Mesenchymal stem cell (in vitro differentiated cells and primary cell): ENCODE measurements at regions not wholly inside any gene's neighbourhood (a gene's known extent, or its start where the extent isn't known, plus 50 kb on each side); places are given as distances from the start of the nearest gene placed in this dataset.
A peak's percentile ranks its signal among the peaks of the same experiment; 100 is the strongest.
"Not testable (repeated sequence)": the region's sequence is repeated elsewhere in the genome, so short reads cannot be mapped to it uniquely, and the experiment has no call there.

ENCODE experiments used
- DNase-seq: peaks from one replicate; pipeline ENCODE4 v3.0.0-alpha.2; 2013
- H2AFZ ChIP-seq: one replicate; pipeline ENCODE4 v1.6.1; 2013; ENCODE audit warnings: low read depth, mild to moderate bottlenecking, control low read depth, inconsistent platforms, low read length, moderate library complexity
- H2AK5ac ChIP-seq: 2 replicates; pipeline ENCODE4 v1.6.1; 2013; ENCODE audit warnings: low read length, moderate library complexity, mild to moderate bottlenecking, inconsistent platforms; ENCODE audit not compliant: severe bottlenecking
- H2BK120ac ChIP-seq: one replicate; pipeline ENCODE4 v1.6.1; 2013; ENCODE audit warnings: low read depth, mild to moderate bottlenecking, inconsistent platforms, low read length, moderate library complexity
- H2BK12ac ChIP-seq, 2 experiments: one replicate each; pipeline ENCODE4 v1.6.1; 2013; ENCODE audit warnings: inconsistent platforms in 2 of 2, low read length in 2 of 2, mild to moderate bottlenecking in 2 of 2, moderate library complexity in 2 of 2, control low read depth in 1 of 2
- H2BK15ac ChIP-seq: one replicate; pipeline ENCODE4 v1.6.1; 2013; ENCODE audit warnings: mild to moderate bottlenecking, low read depth, inconsistent platforms; ENCODE audit not compliant: poor library complexity, severe bottlenecking
- H2BK5ac ChIP-seq: 2 replicates; pipeline ENCODE4 v1.6.1; 2013; ENCODE audit warnings: low read depth, mild to moderate bottlenecking, low read length, control low read depth, inconsistent platforms; ENCODE audit not compliant: poor library complexity, severe bottlenecking
- H3K14ac ChIP-seq, 2 experiments: one replicate each; pipeline ENCODE4 v1.6.1; 2013; ENCODE audit warnings: inconsistent platforms in 2 of 2, low read length in 2 of 2, control low read depth in 1 of 2, mild to moderate bottlenecking in 1 of 2, moderate library complexity in 1 of 2
- H3K18ac ChIP-seq, 2 experiments: one replicate each; pipeline ENCODE4 v1.6.1; 2013; ENCODE audit warnings: inconsistent platforms in 2 of 2, low read length in 2 of 2, control low read depth in 1 of 2, low read depth in 1 of 2, mild to moderate bottlenecking in 1 of 2
- H3K23ac ChIP-seq, 2 experiments: one replicate each; pipeline ENCODE4 v1.6.1; 2013; ENCODE audit warnings: inconsistent platforms in 2 of 2, low read length in 2 of 2, mild to moderate bottlenecking in 2 of 2, moderate library complexity in 2 of 2, control low read depth in 1 of 2
- H3K27ac ChIP-seq: 2 replicates; pipeline ENCODE4 v1.5.1; 2013; ENCODE audit warnings: mild to moderate bottlenecking, moderate library complexity, low read length, control low read depth, inconsistent platforms; ENCODE audit not compliant: poor library complexity, severe bottlenecking
- H3K27me3 ChIP-seq, 2 experiments: 2 replicates each; pipeline versions ENCODE4 v1.6.1 to v1.7.0; 2013; ENCODE audit warnings: low read length in 2 of 2, mild to moderate bottlenecking in 2 of 2, moderate library complexity in 2 of 2, control low read depth in 1 of 2, inconsistent platforms in 1 of 2; ENCODE audit not compliant: control insufficient read depth in 1 of 2, insufficient read depth in 1 of 2
- H3K36me3 ChIP-seq, 2 experiments: 2 replicates each; pipeline versions ENCODE4 v1.6.1 to v1.7.0; 2013; ENCODE audit warnings: low read length in 2 of 2, control low read depth in 1 of 2, inconsistent platforms in 1 of 2, low read depth in 1 of 2, mild to moderate bottlenecking in 1 of 2; ENCODE audit not compliant: insufficient read depth in 2 of 2, control insufficient read depth in 1 of 2
- H3K4ac ChIP-seq, 2 experiments: one replicate each; pipeline ENCODE4 v1.6.1; 2013; ENCODE audit warnings: inconsistent platforms in 2 of 2, low read length in 2 of 2, mild to moderate bottlenecking in 2 of 2, moderate library complexity in 2 of 2, control low read depth in 1 of 2, low read depth in 1 of 2
- H3K4me1 ChIP-seq: 2 replicates; pipeline ENCODE4 v1.6.1; 2013; ENCODE audit warnings: low read depth, low read length, control low read depth; ENCODE audit not compliant: control insufficient read depth, insufficient read depth
- H3K4me2 ChIP-seq: 2 replicates; pipeline ENCODE4 v1.6.1; 2013; ENCODE audit warnings: low read length, mild to moderate bottlenecking, inconsistent platforms; ENCODE audit not compliant: poor library complexity, severe bottlenecking
- H3K4me3 ChIP-seq, 2 experiments: 2 replicates each; pipeline versions ENCODE4 v1.5.1 to v1.7.0; 2013; ENCODE audit warnings: low read length in 2 of 2, mild to moderate bottlenecking in 2 of 2, control low read depth in 1 of 2, low read depth in 1 of 2; ENCODE audit not compliant: insufficient read depth in 1 of 2
- H3K79me1 ChIP-seq: replicated peaks from 2 replicates; pipeline ENCODE4 v1.6.1; 2013; ENCODE audit warnings: mild to moderate bottlenecking, control low read depth, low read length, inconsistent platforms; ENCODE audit not compliant: poor library complexity, severe bottlenecking
- H3K9ac ChIP-seq: 2 replicates; pipeline ENCODE4 v1.7.0; 2013; ENCODE audit warnings: mild to moderate bottlenecking, low read length, moderate library complexity
- H3K9me3 ChIP-seq: 2 replicates; pipeline ENCODE4 v1.7.0; 2013; ENCODE audit warnings: mild to moderate bottlenecking, low read length; ENCODE audit not compliant: control insufficient read depth
- H4K8ac ChIP-seq: one replicate; pipeline ENCODE4 v1.6.1; 2013; ENCODE audit warnings: inconsistent platforms, mild to moderate bottlenecking, low read length, moderate library complexity
- H4K91ac ChIP-seq: one replicate; pipeline ENCODE4 v1.6.1; 2013; ENCODE audit warnings: mild to moderate bottlenecking, low read length, inconsistent platforms
- WGBS: methylation state at CpG from one replicate; pipeline ENCODE4 v1.1.7; 2013; ENCODE audit warnings: mixed read lengths; 5-methylcytosine and 5-hydroxymethylcytosine counted together

GRCh38 chr4:162972661-162973330, 193.9 kb downstream of the NAF1 start:
- H3K18ac ChIP-seq = no peak overlapping the region
- H3K27me3 ChIP-seq = no peaks in the 10 kb centered on the region
- H3K4me3 ChIP-seq = no peak overlapping the region
- H3K9me3 ChIP-seq = peaks cover 1% of the 10 kb centered on the region
- no peak for DNase-seq
- H4K8ac ChIP-seq = no peak overlapping the region
- no peak overlapping the region for H2AK5ac ChIP-seq
- H2BK120ac ChIP-seq = no peak overlapping the region
- H2BK15ac ChIP-seq = no peak overlapping the region
- H3K4me1 ChIP-seq = no peaks in the 10 kb centered on the region
- WGBS = 85% methylated on average over 4 of the region's 4 CpGs
- H3K36me3 ChIP-seq = no peaks in the 10 kb centered on the region
- no peak overlapping the region for H3K9ac ChIP-seq
- H2BK5ac ChIP-seq = no peak overlapping the region
- H3K4me2 ChIP-seq = no peak overlapping the region
- no peak overlapping the region for H2BK12ac ChIP-seq
- no peak overlapping the region for H3K14ac ChIP-seq
- no peak overlapping the region for H3K4ac ChIP-seq
- H3K23ac ChIP-seq = no peak overlapping the region
- no peaks in the 10 kb centered on the region for H3K79me1 ChIP-seq
- H3K27ac ChIP-seq = no peak overlapping the region
- H4K91ac ChIP-seq = no peak overlapping the region
- H2AFZ ChIP-seq = no peak overlapping the region

GRCh38 chr4:162969194-162969593, 197.5 kb downstream of the NAF1 start:
- Histone ChIP-seq H3K23ac (no peak overlapping the region), H3K14ac (peak overlapping the region in 1 of 2 experiments; percentile 42), H2BK12ac (no peak overlapping the region), H4K8ac (no peak overlapping the region), H3K4me1 (no peaks in the 10 kb centered on the region), H3K4me3 (no peak overlapping the region), H3K4me2 (no peak overlapping the region), H3K18ac (no peak overlapping the region), H3K79me1 (no peaks in the 10 kb centered on the region), H2AK5ac (no peak overlapping the region), H3K9me3 (no peaks in the 10 kb centered on the region), H3K4ac (no peak overlapping the region), H4K91ac (no peak overlapping the region), H2BK120ac (no peak overlapping the region), H2BK5ac (no peak overlapping the region), H3K27me3 (no peaks in the 10 kb centered on the region), H3K36me3 (no peaks in the 10 kb centered on the region), H2AFZ (no peak overlapping the region), H2BK15ac (no peak overlapping the region), H3K27ac (no peak overlapping the region), H3K9ac (no peak overlapping the region)
- WGBS = 71% methylated on average over 8 of the region's 8 CpGs
- no peak for DNase-seq

GRCh38 chr4:162965978-162966377, 200.7 kb downstream of the NAF1 start:
- DNase-seq, H4K91ac ChIP-seq, H3K4ac ChIP-seq, H3K4me2 ChIP-seq, H3K23ac ChIP-seq, H3K36me3 ChIP-seq, H3K18ac ChIP-seq, H4K8ac ChIP-seq, H3K79me1 ChIP-seq, H3K9ac ChIP-seq, H3K14ac ChIP-seq, H3K4me1 ChIP-seq, H2AFZ ChIP-seq, H2BK5ac ChIP-seq, H3K4me3 ChIP-seq, H3K27ac ChIP-seq, H2BK12ac ChIP-seq, H2BK120ac ChIP-seq, H3K9me3 ChIP-seq, H3K27me3 ChIP-seq, H2AK5ac ChIP-seq, H2BK15ac ChIP-seq: not testable (repeated sequence)
- 56% methylated on average over 3 of the region's 4 CpGs for WGBS

GRCh38 chr4:162959046-162959445, 207.6 kb downstream of the NAF1 start:
- 44% methylated on average over 2 of the region's 2 CpGs for WGBS

More at GRCh38 chr4:162959046-162959445, 207.6 kb downstream of the NAF1 start:
- Histone ChIP-seq H4K91ac (no peak overlapping the region), H3K79me1 (no peaks in the 10 kb centered on the region), H3K9ac (no peak overlapping the region), H4K8ac (no peak overlapping the region), H3K4me2 (no peak overlapping the region), H3K36me3 (no peaks in the 10 kb centered on the region), H3K14ac (no peak overlapping the region), H3K27ac (no peak overlapping the region), H2BK12ac (no peak overlapping the region), H2BK15ac (no peak overlapping the region), H2AFZ (no peak overlapping the region), H3K18ac (no peak overlapping the region), H3K27me3 (no peaks in the 10 kb centered on the region), H2BK120ac (no peak overlapping the region), H3K23ac (no peak overlapping the region), H3K4me3 (no peak overlapping the region), H2BK5ac (no peak overlapping the region), H3K4ac (no peak overlapping the region), H3K4me1 (no peaks in the 10 kb centered on the region), H3K9me3 (no peaks in the 10 kb centered on the region), H2AK5ac (no peak overlapping the region)
- DNase-seq = no peak
